Suprapubic skin (tissue), 4 donors: ENCODE measurements at regions not wholly inside any gene's neighbourhood (a gene's known extent, or its start where the extent isn't known, plus 50 kb on each side); places are given as distances from the start of the nearest gene placed in this dataset.

Experiments
- CTCF ChIP-seq, 2 donors: fragments of 200-600 bp in 1 of 2; fragments of 450-650 bp in 1 of 2; sonication (generic) in 1 of 2; IDR thresholded peaks; one replicate each; pipeline ENCODE4 v1.5.1; 2016 to 2019; ENCODE audit warnings: antibody characterized with exemption in 2 of 2, mild to moderate bottlenecking in 1 of 2, moderate library complexity in 1 of 2
- POLR2A ChIP-seq, 2 donors: fragments of 450-650 bp; IDR thresholded peaks; one replicate each; pipeline ENCODE4 v1.6.1; 2017; ENCODE audit warnings: antibody characterized with exemption in 2 of 2, mild to moderate bottlenecking in 2 of 2, moderate library complexity in 2 of 2
- POLR2AphosphoS5 ChIP-seq, 3 donors: sonication (generic); formaldehyde crosslinking; IDR thresholded peaks; one replicate each; pipeline ENCODE4 v1.6.1; 2017; ENCODE audit warnings: antibody characterized with exemption in 3 of 3

GRCh38 chr1:228884196-228884595 is 148.9 kb downstream of the RHOU start:
- TF ChIP-seq CTCF (IDR thresholded peaks at IDR 0.05) (no peak), POLR2AphosphoS5 (IDR thresholded peaks at IDR 0.05) (no peak), POLR2A (IDR thresholded peaks at IDR 0.05) (no peak)
